Keratinocyte (primary cell): ENCODE measurements at regions not wholly inside any gene's neighbourhood (a gene's known extent, or its start where the extent isn't known, plus 50 kb on each side); places are given as distances from the start of the nearest gene placed in this dataset.

ENCODE experiments used
- DNase-seq: peaks from one replicate; pipeline ENCODE4 v3.0.0-alpha.2; 2011; ENCODE audit warnings: low read depth, missing footprints, low spot score
- FAIRE-seq: peaks from 2 replicates; lab custom pipeline; 2011; peaks lifted over from hg19 to GRCh38; lab: Jason Lieb, UNC
- H2AFZ ChIP-seq: 2 replicates; pipeline ENCODE4 v1.6.0; 2012; ENCODE audit warnings: low read length, control low read depth, inconsistent platforms; ENCODE audit not compliant: control insufficient read depth
- H3K27ac ChIP-seq: 2 replicates; pipeline ENCODE4 v1.5.1; 2011; ENCODE audit warnings: low read length; ENCODE audit not compliant: control insufficient read depth, insufficient read depth
- H3K27me3 ChIP-seq: 3 replicates; pipeline ENCODE4 v1.6.0; 2011; ENCODE audit warnings: low read length; ENCODE audit not compliant: control insufficient read depth, insufficient read depth; ENCODE audit errors: extremely low read depth
- H3K36me3 ChIP-seq, 2 experiments: 2 replicates in 1 of 2; 3 replicates in 1 of 2; pipeline ENCODE4 v1.5.1; 2011; ENCODE audit warnings: low read length in 2 of 2, mild to moderate bottlenecking in 1 of 2; ENCODE audit not compliant: control insufficient read depth in 2 of 2, insufficient read depth in 2 of 2; ENCODE audit errors: extremely low read depth in 1 of 2
- H3K4me1 ChIP-seq: 3 replicates; pipeline ENCODE4 v1.5.1; 2011; ENCODE audit warnings: low read length; ENCODE audit not compliant: control insufficient read depth, insufficient read depth; ENCODE audit errors: extremely low read depth
- H3K4me2 ChIP-seq: 3 replicates; pipeline ENCODE4 v1.6.0; 2011; ENCODE audit warnings: low read depth, low read length; ENCODE audit not compliant: control insufficient read depth, insufficient read depth; ENCODE audit errors: extremely low read depth
- H3K4me3 ChIP-seq, 3 experiments: fragments of 200-600 bp in 1 of 3; sonication (generic) in 1 of 3; 2 replicates in 2 of 3; 3 replicates in 1 of 3; pipeline ENCODE4 v1.5.1; 2011 to 2016; ENCODE audit warnings: low read length in 3 of 3, mild to moderate bottlenecking in 3 of 3, control low read depth in 2 of 3, inconsistent platforms in 1 of 3, low read depth in 1 of 3, mixed read lengths in 1 of 3, mixed run types in 1 of 3, moderate library complexity in 1 of 3; ENCODE audit not compliant: control insufficient read depth in 2 of 3, insufficient read depth in 2 of 3; ENCODE audit errors: extremely low read depth in 1 of 3
- H3K79me2 ChIP-seq: 2 replicates; pipeline ENCODE4 v1.6.0; 2012; ENCODE audit warnings: low read length; ENCODE audit not compliant: control insufficient read depth, insufficient read depth
- H3K9ac ChIP-seq: 3 replicates; pipeline ENCODE4 v1.6.0; 2011; ENCODE audit warnings: low read length; ENCODE audit not compliant: control insufficient read depth, insufficient read depth; ENCODE audit errors: extremely low read depth
- H3K9me1 ChIP-seq: 3 replicates; pipeline ENCODE4 v1.6.0; 2011; ENCODE audit warnings: low read length; ENCODE audit not compliant: control insufficient read depth, insufficient read depth; ENCODE audit errors: extremely low read depth
- H3K9me3 ChIP-seq: 2 replicates; pipeline ENCODE4 v1.5.1; 2012; ENCODE audit warnings: low read depth, low read length; ENCODE audit not compliant: control insufficient read depth
- H4K20me1 ChIP-seq: 3 replicates; pipeline ENCODE4 v1.6.0; 2011; ENCODE audit warnings: low read length; ENCODE audit not compliant: control insufficient read depth, insufficient read depth; ENCODE audit errors: extremely low read depth
- CTCF ChIP-seq, 3 experiments: IDR thresholded peaks in 1 of 3; conservative IDR thresholded peaks in 1 of 3; optimal IDR thresholded peaks in 1 of 3; 2 replicates in 2 of 3; 3 replicates in 1 of 3; pipeline versions ENCODE3 to v1.5.1; 2011; ENCODE audit warnings: low read length in 3 of 3, mild to moderate bottlenecking in 3 of 3, moderate library complexity in 2 of 3, control low read depth in 1 of 3, inconsistent platforms in 1 of 3; ENCODE audit not compliant: insufficient read depth in 2 of 3; ENCODE audit errors: extremely low read depth in 1 of 3
- EZH2 ChIP-seq: IDR thresholded peaks from one replicate; pipeline ENCODE4 v1.6.1; 2012; ENCODE audit warnings: inconsistent platforms, mild to moderate bottlenecking, low read length, moderate library complexity
- dilution Hi-C: fragments of 300-500 bp; cut with MboI; formaldehyde crosslinking; loops from one replicate; pipeline ENCODE4 v1.7.0; 2020; ENCODE audit warnings: low sequenced_read_pairs; ENCODE audit not compliant: extremely low pct_ligation_motif_present

GRCh38 chr5:26622947-26623346 lies 415.4 kb downstream of the CDH9 start:
- Histone ChIP-seq H3K4me3 (no peak overlapping the region), H3K27ac (no peak overlapping the region), H3K36me3 (no peaks in the 10 kb centered on the region), H3K79me2 (no peaks in the 10 kb centered on the region), H2AFZ (no peak overlapping the region), H3K9me1 (no peaks in the 10 kb centered on the region), H4K20me1 (no peaks in the 10 kb centered on the region), H3K4me1 (no peaks in the 10 kb centered on the region), H3K4me2 (no peak overlapping the region), H3K27me3 (no peaks in the 10 kb centered on the region), H3K9ac (no peak overlapping the region), H3K9me3 (no peaks in the 10 kb centered on the region)
- no peak for FAIRE-seq
- no peak for TF ChIP-seq EZH2
- TF ChIP-seq CTCF (optimal IDR thresholded peaks at IDR 0.05 in 1 of 3, IDR thresholded peaks at IDR 0.05 in 1 of 3, conservative IDR thresholded peaks at IDR 0.05 in 1 of 3; ENCODE audit: extremely low read depth in 1 of 3, insufficient read depth in 2 of 3, low read length in 3 of 3): no peak
- dilution Hi-C loops: no loop called here
- no peak for DNase-seq

GRCh38 chr5:26610577-26610976 lies 427.8 kb downstream of the CDH9 start:
- no peak for FAIRE-seq
- no peaks in the 10 kb centered on the region for H3K9me3 ChIP-seq
- dilution Hi-C loops: no loop called here

More at GRCh38 chr5:26610577-26610976, 427.8 kb downstream of the CDH9 start:
- no peak overlapping the region for H3K9ac ChIP-seq
- no peak for DNase-seq
- H2AFZ ChIP-seq: no peak overlapping the region
- no peaks in the 10 kb centered on the region for H3K4me1 ChIP-seq
- no peaks in the 10 kb centered on the region for H3K27me3 ChIP-seq
- no peak overlapping the region for H3K4me2 ChIP-seq
- H3K27ac ChIP-seq: no peak overlapping the region
- TF ChIP-seq CTCF (optimal IDR thresholded peaks at IDR 0.05 in 1 of 3, IDR thresholded peaks at IDR 0.05 in 1 of 3, conservative IDR thresholded peaks at IDR 0.05 in 1 of 3; ENCODE audit: extremely low read depth in 1 of 3, insufficient read depth in 2 of 3, low read length in 3 of 3) (no peak), EZH2 (no peak)
- no peaks in the 10 kb centered on the region for H3K9me1 ChIP-seq
- H3K4me3 ChIP-seq: no peak overlapping the region
- H4K20me1 ChIP-seq: no peaks in the 10 kb centered on the region
- no peaks in the 10 kb centered on the region for H3K36me3 ChIP-seq
- H3K79me2 ChIP-seq: no peaks in the 10 kb centered on the region
